SU-DHL-6 (cell line): ENCODE measurements at regions not wholly inside any gene's neighbourhood (a gene's known extent, or its start where the extent isn't known, plus 50 kb on each side); places are given as distances from the start of the nearest gene placed in this dataset.

Experiments used
- EZH2phosphoT487 ChIP-seq: fragments of 200-600 bp; sonication (generic), shearing (Covaris generic); conservative IDR thresholded peaks from 2 replicates; pipeline ENCODE4 v1.6.1; 2018; ENCODE audit warnings: mild to moderate bottlenecking, antibody characterized with exemption, low read length, moderate library complexity, mixed read lengths
- TF ChIP-seq, protein P1 (sequence below): fragments of 200-600 bp; sonication (generic); IDR thresholded peaks from one replicate; pipeline ENCODE4 v1.5.1; 2017; ENCODE audit warnings: antibody characterized with exemption, mild to moderate bottlenecking, low read length, moderate library complexity; ENCODE audit not compliant: insufficient read depth, poor library complexity, severe bottlenecking

DNA sequence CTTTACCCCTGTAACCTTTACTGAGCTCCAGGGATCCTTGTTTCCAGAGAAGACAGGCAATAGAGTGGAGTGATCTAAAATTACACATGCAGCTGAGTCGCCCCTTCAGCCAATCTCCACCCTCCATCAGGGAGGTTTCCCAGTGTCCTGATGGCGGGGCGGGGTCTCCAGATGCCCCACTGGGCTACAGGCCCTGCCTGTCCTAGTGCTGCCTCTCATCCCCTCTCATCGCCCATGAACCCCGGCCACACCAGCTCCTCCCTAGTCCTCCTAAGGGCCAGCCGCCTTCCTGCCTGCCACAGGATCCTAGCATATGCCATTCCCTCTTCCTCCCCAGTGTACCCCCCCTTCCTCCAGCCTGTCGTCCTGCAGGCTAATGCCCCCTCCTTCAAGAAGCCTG, 144.1 kb upstream of the GLI2 start:
- TF ChIP-seq, protein P1, sequence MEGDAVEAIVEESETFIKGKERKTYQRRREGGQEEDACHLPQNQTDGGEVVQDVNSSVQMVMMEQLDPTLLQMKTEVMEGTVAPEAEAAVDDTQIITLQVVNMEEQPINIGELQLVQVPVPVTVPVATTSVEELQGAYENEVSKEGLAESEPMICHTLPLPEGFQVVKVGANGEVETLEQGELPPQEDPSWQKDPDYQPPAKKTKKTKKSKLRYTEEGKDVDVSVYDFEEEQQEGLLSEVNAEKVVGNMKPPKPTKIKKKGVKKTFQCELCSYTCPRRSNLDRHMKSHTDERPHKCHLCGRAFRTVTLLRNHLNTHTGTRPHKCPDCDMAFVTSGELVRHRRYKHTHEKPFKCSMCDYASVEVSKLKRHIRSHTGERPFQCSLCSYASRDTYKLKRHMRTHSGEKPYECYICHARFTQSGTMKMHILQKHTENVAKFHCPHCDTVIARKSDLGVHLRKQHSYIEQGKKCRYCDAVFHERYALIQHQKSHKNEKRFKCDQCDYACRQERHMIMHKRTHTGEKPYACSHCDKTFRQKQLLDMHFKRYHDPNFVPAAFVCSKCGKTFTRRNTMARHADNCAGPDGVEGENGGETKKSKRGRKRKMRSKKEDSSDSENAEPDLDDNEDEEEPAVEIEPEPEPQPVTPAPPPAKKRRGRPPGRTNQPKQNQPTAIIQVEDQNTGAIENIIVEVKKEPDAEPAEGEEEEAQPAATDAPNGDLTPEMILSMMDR = no peak
- no peak for TF ChIP-seq EZH2phosphoT487
